GM23248 (cell line): ENCODE measurements at regions not wholly inside any gene's neighbourhood (a gene's known extent, or its start where the extent isn't known, plus 50 kb on each side); places are given as distances from the start of the nearest gene placed in this dataset.

ENCODE experiments used
- EZH2 ChIP-seq: fragments of 200-600 bp; sonication (generic); IDR thresholded peaks from 2 replicates; pipeline ENCODE4 v1.6.1; 2018; ENCODE audit warnings: antibody characterized with exemption, mild to moderate bottlenecking; ENCODE audit not compliant: insufficient read depth, poor library complexity, severe bottlenecking
- EZH2phosphoT487 ChIP-seq: fragments of 200-600 bp; sonication (generic); IDR thresholded peaks from 2 replicates; pipeline ENCODE4 v1.6.1; 2018; ENCODE audit warnings: antibody characterized with exemption, moderate library complexity, mild to moderate bottlenecking, low read depth; ENCODE audit not compliant: insufficient read depth

DNA sequence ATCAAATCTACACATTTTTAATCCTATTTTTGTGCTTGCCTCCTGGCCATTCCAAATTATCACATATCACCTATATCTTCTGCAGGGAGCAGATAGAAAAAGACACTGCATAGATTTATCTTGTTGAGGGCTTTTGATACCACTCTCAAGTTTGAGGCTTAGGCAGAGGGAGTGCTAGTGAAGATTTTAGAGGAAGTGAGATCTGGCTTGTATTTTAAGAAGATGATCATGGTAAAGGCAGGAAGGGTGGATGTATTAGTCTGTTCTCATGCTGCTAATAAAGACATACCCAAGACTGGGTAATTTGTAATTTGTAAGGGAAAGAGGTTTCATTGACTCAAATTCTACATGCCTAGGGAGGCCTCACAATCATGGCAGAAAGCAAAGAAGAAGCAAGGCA lies 220.9 kb upstream of the TUT7 start:
- no peak for TF ChIP-seq EZH2phosphoT487
- TF ChIP-seq EZH2 = no peak
